ENCODE measurements at regions not wholly inside any gene's neighbourhood (a gene's known extent, or its start where the extent isn't known, plus 50 kb on each side); places are given as distances from the start of the nearest gene placed in this dataset.

DNA sequence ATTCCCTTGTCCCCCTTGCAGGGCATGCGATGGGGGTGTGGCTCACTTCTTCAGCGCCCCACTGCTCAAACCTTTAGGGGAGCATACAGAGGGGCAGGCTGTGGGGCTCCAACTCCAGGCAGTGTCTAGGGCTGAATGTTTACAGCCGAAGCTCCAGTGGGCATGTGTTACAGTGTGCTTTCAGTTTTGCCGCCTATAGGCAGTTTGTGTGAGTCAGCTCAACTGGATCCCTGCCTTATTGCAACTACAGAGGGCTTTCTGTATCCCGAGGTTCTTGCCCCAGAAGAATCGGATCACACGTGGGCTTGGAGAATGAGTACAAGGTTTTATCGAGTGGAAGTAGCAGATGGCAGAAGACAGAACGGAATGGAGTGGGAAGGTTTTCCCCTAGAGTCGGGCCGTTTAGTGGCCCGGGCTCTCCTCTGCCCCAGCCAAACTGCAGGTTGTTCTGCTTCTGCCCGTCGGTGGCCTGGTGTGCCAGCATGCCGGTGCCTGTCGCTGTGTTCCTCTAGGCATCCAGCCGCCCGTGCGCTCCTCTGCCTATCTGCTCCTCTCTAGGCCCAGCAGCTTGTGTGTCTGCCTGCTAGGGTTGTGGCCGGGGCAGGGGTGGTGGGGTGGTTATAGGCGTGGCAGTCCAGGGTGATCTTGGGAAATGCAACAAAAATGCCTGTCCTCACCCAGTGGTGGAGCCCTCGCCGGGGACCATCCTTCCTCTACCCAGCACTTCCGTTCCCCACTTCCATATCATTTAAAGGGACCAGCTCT, 435.9 kb upstream of the SGCG start:
- TF ChIP-seq CTCF (IDR thresholded peaks at IDR 0.05; ENCODE audit: insufficient read depth, low read depth, low read length): no peak
- no peak for TF ChIP-seq EZH2 (IDR thresholded peaks at IDR 0.05; ENCODE audit: insufficient read depth, low read length)
